T-helper 22 cell (primary cell): ENCODE measurements at regions not wholly inside any gene's neighbourhood (a gene's known extent, or its start where the extent isn't known, plus 50 kb on each side); places are given as distances from the start of the nearest gene placed in this dataset.

Experiments used
- DNase-seq: peaks from one replicate; pipeline ENCODE4 v3.0.0-alpha.2; 2020; ENCODE audit warnings: low read depth

DNA sequence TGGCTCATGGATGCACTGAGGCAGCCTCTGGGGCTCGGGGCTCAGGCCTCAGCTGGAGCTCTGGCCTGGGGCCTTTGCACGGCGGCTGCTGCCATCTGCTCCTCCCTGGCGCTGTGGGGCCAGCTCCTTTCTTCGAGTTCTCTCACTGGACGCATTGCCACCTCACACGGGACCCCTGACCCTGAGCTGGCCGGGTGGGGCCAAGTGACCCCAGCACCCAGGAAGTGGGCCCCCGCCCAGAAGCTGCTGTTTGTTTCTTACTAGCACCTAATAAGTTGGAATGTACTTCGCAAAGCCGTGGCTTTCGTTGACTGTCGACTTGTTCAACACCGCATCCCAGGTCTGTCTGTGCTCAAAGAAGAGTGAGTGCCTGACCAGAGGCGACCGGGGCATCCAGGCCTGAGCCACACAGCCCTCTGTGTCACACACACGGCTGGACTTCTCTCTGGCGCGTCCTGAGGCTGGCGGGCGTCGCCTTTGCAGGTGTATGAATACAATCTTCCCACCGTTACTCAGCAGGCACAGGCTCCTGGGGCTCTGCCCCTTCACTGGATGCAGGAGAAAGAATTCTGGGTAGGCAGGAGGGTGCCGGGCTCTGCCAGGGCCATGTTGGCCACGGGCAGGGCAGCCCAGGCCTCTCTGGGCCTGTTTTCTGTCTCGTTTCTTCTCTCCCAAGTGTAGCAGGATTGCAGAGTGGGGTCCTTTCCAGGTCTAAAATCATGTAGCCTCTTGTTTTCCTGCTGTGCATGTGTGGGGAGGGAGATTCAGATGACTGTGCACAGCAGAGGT, 112.9 kb downstream of the DLL1 start:
- DNase-seq, result no peak

DNA sequence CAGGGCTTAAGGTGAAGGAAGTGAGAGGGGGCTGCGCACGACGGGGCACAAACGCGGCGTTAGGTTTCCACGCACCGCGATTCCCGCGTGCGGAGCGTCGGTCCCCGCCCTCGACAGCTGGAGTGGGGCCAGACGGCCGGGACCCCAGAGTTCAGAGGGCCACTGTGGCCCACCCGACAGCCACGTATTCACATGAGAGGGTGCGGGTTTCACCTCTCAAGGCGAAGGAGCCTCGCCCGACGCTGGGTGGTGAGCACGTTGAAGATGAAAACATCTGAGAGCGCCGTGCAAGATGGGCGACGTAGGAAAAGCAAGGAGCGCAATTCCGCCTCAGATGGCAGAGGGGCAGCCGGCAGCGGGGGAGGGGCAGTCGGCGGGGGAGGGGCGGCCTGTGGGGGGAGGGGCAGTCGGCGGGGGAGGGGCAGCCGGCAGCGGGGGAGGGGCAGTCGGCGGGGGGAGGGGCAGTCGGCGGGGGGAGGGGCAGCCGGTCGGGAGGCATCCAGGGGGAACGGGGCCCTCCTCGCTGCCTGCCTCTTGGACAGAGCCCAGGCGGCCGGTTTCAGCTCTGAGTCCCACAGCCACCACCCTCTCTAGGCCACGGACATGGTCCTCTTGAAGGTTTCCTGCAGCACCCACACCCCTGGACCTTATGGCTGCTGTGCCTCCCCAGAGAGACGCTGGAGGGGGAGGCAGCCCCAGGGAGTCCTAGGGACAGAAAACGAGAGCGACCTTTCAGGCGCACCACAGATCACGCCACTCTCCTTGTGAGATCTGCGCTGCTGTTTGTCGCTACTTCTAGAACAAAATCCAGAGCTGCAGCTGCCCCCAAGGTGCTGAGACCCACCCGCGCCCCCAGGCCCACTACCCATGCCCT, 113.7 kb downstream of the DLL1 start:
- DNase-seq, result no peak

DNA sequence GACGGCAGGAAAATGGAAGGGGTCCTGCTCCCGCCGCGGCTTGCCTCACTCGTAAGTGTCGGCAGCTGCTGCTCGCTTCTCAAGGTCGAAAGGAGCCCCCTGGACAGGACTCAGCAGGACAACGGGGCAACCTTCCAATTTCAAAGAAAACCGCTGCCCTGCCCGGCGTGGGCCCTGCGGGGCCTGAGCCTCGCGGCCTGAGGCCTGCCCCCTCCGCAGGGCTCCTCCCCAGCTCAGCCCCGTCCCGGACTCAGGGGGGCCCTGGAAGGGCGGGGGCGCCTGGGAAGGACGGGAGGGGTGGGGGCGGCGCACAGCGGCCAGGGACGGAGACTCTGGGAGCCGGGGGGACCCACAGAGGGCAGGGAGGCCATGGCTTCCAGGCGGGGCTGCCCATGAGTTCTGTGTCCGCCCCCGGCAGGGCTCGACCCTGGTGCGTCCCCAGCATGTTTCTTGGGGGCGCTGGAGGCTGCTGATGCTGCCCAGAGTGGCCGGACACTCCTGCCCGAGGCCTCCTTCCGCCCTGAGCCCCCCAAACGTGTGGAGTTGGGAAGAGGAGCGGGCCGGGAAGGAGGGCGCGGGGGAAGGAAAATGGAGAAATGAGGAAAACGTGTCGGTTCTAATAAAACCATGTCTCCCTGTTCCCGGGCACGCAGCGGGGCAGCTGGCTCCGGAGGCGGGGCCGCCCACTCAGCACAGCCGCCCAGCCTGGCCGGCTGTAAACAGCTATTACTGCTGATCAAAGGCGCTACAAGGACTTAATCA, 114.6 kb downstream of the DLL1 start:
- DNase-seq, result no peak

DNA sequence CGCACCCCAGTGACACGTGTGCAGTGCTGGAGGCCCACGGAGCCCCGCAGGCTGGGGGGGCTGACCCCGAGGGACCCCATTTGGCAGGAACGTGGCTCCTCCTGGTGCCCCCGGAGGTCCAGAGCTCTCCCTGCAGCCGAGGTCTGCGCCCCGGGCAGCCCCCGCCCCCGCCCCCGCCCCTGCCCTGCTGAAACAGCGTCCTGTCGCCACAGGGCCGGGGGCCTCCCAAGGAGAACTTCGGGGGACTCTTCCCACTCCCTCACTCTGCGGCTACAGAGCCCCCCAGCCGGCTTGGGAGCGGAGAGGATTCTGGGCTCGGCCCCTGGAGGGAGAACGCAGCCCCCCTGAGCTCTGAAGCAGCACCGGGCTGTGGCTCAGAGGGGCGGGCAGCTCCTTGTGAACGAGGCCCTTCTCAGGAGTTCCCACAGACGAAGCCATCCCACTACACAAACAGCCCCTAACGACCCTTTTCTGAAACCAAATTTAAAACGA, 115.2 kb downstream of the DLL1 start:
- no peak for DNase-seq

DNA sequence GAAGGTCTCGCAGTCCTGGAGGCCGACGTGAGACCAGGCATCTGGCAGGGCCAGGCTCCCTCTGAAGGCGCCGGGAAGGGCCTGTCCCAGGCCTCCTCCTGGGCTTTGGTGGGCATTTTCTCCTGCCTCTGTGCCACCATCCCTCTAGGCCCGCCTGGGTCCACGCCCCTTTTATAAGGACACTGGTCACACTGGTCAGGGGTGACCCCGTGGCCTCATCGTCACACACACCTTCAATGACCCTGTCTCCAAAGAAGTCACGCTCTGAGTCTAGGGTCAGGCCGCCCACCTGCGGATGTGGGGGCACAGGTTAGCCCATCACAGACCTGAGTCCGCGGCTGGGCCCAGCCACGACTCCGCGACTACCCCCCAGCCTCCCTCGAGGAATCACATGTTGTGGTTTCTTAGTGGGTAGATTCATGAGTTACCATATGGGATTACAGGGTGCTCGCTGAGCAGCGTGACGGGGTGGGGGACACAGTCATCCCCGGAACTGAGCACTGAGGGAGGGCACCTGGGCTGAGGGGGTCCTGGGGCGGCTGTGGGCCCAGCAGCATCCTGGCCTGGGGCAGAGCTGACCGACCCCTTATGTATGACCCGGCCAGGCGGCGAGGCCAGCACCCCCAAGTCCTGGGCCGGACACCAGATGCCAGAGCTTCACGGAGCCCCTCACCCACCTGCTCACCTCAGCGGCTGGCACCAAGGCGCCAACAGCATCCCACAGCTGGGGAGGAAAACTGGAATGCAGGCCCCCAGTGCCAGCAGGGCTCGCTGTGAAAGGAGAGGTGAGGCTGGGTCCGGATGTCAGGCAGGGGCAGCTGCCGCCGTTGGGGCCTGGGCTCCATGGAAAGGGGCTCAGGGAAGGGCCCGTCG, 115.9 kb downstream of the DLL1 start:
- DNase-seq, result no peak

DNA sequence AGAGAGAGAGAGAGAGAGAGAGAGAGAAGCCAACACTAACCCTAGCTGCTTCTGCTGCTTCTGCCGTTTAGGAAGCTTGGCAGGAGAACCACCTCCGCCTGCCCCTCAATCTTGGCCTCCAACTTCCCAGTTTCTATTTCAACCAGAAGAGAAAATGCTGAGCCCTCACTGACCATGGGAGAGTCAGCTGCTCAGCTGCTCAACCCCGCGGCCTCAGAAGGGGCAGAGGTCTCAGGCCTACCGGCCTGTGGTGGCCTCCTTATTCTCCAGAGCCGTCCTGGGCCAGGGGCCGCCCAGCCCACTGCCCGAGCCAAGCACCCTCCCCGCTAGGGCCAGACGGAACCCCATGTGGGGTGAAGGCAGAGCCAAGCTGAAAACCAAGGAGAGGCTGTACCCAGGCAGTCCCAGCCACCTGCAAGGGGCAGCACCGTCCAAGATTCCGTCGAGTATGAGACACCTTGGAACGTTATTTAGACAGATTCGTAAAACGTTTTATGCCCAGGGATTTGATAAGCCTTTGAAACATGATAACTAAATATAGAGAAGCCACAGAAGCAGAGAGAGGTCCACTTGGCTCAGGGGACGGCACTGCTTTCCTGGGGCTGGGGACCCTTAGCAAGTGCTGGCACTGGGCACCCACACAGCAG, 116.6 kb downstream of the DLL1 start:
- DNase-seq, result no peak

DNA sequence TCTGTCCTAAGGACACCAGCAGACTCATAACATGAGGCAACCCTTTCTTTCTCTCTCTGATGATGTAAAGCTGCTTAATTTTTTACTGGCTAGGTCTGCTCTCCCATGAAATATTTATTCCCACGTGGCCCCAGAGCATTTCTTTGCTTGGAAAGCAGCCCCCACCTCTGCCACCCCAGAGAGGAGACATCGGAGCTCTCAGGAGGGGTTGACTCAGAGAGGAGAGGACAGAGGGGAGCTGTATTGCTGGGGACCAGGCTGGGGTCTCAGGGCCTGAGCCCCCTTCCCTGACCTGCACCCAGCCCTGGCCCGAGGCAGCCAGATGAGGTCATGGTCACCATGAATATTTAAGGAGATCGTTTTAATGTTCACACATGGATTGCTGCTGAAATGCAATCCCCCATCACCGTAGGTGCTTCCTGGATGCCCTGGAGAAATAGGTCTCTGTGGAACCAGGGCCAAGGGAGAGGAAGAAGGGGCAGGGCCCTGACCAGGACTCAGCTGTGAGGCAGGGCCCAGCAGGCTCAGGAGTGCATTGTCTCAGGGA, 117.5 kb downstream of the DLL1 start:
- no peak for DNase-seq

DNA sequence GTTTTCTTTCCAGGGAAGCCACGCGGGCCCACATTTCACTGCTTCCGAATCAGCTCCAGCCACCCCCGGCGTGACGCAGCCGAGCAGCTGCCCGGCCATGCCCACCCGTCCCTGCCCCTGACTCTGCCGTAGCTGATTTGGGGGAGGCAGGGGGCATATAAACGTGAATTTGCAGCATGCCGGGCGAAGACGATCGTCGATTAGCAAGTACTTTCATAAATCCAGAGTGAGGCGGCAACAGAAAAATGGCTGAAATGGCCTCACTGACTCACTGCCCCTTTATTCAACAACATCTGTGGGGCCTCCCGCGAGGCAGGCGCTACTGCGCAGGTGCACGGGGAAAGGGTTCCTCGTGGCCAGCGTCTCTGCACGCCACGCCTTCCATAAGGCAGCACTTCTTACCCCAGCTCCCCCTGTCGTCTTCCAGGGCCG, 118.0 kb downstream of the DLL1 start:
- DNase-seq, result no peak

DNA sequence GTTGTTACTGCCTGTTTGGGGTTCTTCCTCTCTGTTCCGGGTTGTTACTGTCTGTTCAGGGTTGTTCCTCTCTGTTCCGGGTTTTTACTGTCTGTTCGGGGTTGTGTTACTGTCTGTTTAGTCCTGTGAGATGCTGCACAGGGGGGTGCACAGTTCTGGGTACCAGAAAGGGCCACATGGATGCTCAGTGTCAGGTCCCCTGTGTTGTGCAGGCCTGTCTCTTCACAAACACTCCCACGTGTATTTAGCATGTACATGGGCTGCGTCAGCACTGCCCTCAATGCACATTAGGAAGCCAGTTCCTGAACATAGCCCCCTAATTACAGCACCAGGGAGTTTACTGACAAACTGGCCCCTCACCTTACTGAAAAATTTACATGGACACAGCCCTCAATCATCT, 118.5 kb downstream of the DLL1 start:
- no peak for DNase-seq

DNA sequence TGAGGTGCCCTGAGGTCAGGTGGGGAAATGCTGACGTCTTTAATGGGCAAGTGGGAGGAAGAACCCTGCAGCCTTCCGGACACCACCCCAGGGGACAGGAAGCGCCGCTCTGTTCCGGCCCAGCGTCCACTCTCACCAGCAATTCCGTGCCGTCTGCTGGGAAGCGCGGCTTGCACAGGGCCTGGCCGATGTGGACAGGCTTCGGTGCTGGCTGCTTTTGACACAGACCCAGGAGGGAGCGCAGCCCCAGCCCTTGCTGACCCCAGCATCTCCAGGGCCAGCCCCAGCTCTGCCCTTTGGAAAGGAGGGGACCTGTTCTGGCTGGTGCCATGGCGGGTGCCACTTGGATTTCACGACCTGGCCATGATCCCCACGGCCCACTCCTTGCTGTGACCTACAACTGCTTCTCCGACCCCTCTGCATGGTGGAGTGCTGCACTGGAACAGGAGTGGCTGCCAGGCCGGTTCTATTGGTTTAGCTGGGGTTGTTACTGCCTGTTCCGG, 123.2 kb downstream of the DLL1 start:
- no peak for DNase-seq

DNA sequence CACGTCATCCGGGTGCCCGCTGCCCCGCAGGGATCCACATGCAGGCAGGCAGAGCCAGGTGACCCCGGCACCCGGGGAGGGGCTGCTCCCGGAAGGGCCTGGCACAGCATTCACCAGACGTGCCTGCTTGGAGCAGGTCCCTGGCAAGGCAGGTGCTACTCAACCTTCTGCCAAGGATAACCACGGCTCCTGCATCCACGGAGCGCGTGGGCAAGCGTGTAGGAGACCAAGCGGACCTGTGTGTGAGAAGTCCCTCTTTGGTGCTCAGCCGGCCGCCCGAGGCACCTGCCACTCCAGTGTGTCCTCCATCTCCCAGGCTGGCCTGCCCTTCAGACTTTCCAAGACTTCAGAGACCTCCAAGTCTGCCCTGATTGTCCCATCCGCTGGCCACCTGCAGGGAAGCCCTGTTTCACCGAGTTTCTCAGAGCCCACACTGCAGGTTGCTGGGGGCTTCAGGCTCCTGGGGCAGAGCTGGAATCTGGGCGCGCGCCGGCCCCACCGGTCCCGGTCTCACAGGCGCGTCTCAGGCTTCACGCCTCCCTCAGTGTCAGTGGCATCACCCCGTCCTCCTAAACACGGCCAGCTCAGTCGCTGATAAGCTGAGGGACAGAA, 124.3 kb downstream of the DLL1 start:
- DNase-seq, result no peak

DNA sequence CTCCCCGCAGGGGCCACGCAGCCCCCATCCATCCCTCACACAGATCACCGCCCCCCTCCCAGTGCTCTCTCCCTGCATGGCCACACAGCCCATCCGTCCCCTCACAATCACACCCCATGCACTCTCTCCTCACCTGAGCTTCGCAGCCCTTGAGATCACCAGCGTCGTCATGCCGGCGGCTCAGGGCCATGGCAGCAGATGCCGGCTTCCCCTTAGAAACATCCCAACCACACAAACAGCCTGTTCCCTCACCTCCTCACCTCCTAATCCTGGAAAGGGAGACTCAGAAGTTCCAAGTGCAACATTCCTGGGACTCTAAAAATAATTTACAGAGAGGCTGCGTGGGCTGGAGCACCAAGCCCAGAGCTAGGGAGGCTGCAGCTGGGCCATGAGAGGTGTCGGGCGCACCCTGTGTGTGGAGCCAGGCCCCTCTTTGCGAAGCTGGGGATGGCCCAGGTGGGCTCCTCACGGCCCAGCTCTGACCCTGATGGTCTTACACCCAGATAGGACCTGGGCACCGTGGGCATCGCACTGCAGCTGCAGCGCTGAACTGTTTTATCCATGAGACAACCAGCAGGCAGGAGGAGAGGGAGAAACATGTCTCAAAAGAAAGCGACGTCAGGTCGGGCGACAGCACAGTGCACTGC, 125.3 kb downstream of the DLL1 start:
- DNase-seq, result no peak

DNA sequence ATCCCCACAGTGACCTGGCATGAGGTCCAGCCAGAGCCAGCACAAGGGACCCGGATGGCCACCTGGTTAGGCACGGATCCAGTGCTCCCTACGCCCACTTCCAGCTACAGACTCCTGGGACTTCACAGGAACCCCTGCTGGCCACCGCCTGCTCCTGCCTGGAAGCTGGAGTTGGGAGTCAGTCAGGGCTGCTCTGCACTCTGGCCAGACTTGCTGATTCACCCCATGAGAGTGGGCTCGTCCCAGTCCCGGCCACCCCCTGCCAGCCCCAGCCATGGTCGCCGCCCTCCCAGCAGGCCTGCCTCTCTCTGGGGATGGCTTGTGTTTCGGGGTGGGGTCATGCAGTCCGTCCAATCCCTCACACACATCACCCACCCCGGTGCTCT, 125.8 kb downstream of the DLL1 start:
- no peak for DNase-seq

DNA sequence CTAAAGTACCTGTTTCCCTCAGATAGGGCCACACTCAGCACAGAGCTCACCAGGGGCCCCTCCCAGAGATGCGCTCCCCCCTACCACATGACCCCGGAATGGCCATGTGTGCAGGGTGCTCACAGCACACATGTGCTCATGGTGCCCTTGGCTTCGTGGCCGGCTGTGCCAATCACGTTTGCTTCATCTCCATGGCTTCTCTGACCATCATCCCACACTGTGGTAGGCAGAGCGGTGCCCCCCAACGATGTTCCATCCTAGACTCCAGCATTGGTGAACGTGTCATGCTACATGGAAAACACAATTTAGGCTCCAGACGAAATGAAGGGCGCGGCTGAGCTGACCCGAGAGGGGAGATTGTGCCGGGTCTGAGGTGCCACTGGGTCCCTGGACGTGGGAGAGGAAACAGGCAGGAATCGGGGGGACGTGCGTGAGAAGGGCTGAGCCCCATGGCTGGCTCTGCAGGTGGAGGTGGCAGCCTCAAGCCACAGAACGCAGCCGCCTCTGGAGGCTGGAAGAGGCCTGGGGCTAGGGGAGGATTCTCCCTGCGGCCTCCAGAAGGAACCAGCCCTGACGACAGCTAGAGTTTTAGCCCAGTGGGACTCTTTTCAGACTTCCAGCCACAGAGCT, 126.5 kb downstream of the DLL1 start:
- no peak for DNase-seq

DNA sequence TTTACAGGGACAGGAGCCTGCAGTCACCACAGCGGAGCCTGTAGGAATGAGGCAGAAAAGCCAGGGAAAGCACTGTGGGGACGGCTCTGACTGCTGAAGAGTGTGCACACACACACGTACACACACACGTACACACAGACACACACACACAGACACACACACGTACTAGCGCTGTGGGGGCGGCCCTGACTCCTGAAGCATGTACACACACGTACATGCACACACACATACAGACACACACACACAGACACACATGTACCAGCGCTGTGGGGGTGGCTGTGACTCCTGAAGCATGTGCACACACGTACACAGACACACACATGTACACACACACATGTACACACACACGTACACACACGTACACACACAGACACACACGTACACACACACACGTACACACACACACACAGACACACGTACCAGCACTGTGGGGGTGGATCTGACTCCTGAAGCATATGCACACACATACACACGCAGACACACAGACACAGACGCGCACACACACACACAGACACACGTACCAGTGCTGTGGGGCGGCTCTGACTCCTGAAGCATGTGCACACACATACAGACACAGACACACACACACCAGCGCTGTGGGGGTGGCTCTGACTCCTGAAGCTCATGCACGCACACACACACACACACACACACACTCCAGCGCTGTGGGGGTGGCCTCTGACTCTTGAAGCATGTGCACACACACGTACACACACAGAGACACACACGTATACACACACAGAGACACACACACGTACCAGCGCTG, 127.3 kb downstream of the DLL1 start:
- no peak for DNase-seq

DNA sequence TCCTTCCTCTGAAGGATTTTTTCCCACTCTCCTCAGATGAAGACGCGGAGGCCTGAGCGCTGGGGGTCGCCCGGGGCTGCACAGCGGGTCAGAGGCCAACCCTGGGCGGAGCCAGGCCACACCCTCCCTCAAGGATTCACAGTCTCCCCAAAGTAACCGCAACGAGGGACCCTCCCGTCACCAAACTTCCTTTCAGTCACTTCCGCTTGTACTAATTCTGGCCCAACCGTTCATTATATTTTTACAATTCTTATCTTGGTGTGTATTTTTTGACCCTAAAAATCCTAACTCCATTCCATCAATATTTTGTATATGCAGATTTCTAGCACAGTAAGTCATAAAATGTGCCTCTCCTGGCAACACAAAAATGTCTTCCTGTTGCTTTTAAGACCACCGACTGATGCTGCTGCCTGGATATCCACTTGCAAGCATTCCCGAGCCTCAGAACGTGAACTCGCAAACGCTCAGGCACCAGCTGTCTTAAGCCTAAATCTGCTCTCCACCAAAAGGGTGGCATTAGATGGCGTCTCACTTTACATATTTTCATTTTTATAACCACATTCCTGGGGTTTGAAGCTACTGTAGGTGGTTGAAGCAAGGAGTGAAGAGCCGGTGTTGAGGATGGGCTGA, 128.0 kb downstream of the DLL1 start:
- no peak for DNase-seq

DNA sequence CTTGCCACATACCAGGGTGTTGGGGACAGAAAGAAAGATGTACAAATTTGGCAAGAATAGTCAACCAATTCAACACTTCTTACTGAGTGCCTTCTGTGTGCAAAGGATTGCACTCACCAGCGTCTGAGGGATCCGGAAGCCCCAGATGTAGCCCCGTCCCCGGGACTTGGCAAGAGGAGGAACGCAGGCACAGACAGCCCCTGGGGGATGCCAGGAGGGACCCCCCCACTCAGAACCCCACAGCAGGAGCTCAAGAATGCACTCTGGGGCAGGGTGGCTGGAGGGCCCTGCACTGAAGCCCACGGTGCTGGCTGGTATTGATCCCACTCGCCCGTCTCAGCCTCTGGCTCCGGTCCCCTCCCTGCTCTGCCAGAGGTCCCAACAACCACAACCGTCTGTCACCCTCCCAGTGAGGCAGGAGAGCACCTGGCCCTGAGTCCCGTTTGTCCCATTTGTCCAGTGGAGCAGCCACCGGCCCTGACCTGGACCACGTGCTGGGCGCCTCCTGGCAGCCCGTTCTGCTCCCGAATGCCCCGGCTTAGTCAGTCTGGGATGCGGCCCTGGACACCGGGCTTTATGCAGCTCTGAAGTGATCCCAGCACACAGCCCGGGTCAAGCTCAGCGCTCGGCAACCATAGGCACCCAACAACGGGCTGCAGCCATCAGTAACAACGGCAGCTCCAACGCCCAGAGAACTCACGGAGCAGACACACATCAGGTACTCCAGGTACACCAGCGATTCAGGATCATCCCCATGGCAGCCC, 128.7 kb downstream of the DLL1 start:
- no peak for DNase-seq
